ENCODE measurements at regions not wholly inside any gene's neighbourhood (a gene's known extent, or its start where the extent isn't known, plus 50 kb on each side); places are given as distances from the start of the nearest gene placed in this dataset.

GRCh38 chr7:41501466-41501865, 201.4 kb downstream of the INHBA start:
- DNase-seq (ENCODE audit: low read depth), result no peak
- no peak for TF ChIP-seq CTCF (IDR thresholded peaks at IDR 0.05; ENCODE audit: insufficient read depth, low read length)
- no peak overlapping the region for H3K4me3 ChIP-seq (ENCODE audit: low read depth, low read length)

- H3K4me3 ChIP-seq (ENCODE audit: low read depth, low read length), result no peak overlapping the region
- TF ChIP-seq CTCF (IDR thresholded peaks at IDR 0.05; ENCODE audit: insufficient read depth, low read length), result no peak
- DNase-seq (ENCODE audit: low read depth), result no peak
These were observed 201.9 kb downstream of the INHBA start for GRCh38 chr7:41501006-41501405.

- TF ChIP-seq CTCF (IDR thresholded peaks at IDR 0.05; ENCODE audit: insufficient read depth, low read length), result no peak
These were observed 210.3 kb downstream of the INHBA start for GRCh38 chr7:41492603-41493002.

GRCh38 chr7:41491883-41492471, 210.9 kb downstream of the INHBA start:
- no peak for TF ChIP-seq CTCF (IDR thresholded peaks at IDR 0.05; ENCODE audit: insufficient read depth, low read length)
- H3K4me3 ChIP-seq (ENCODE audit: low read depth, low read length), result no peak overlapping the region
- DNase-seq (ENCODE audit: low read depth), result peak; percentile 28

More at GRCh38 chr7:41492603-41493002, 210.3 kb downstream of the INHBA start:
- H3K4me3 ChIP-seq (ENCODE audit: low read depth, low read length), result no peak overlapping the region
- DNase-seq (ENCODE audit: low read depth), result no peak

- DNase-seq (ENCODE audit: low read depth), result no peak
- H3K4me3 ChIP-seq (ENCODE audit: low read depth, low read length), result no peak overlapping the region
- no peak for TF ChIP-seq CTCF (IDR thresholded peaks at IDR 0.05; ENCODE audit: insufficient read depth, low read length)
These were observed 211.6 kb downstream of the INHBA start for GRCh38 chr7:41491308-41491707.

- no peak overlapping the region for H3K4me3 ChIP-seq (ENCODE audit: low read depth, low read length)
- no peak for DNase-seq (ENCODE audit: low read depth)
- TF ChIP-seq CTCF (IDR thresholded peaks at IDR 0.05; ENCODE audit: insufficient read depth, low read length), result no peak
These were observed 213.0 kb downstream of the INHBA start for GRCh38 chr7:41489885-41490284.

Measured in fibroblast of the aortic adventitia (primary cell).